Spleen (tissue), 7 donors: ENCODE measurements at regions not wholly inside any gene's neighbourhood (a gene's known extent, or its start where the extent isn't known, plus 50 kb on each side); places are given as distances from the start of the nearest gene placed in this dataset.

ENCODE experiments used
- CTCF ChIP-seq, 11 experiments: fragments of 200-600 bp in 7 of 11; fragments of 450-650 bp in 4 of 11; sonication (generic) in 4 of 11; IDR thresholded peaks in 8 of 11; conservative IDR thresholded peaks in 3 of 11; 1 replicate in 7 of 11; 2 replicates in 4 of 11; pipeline versions ENCODE4 v1.4.0 to v1.8.0; 2016 to 2021; ENCODE audit warnings: antibody characterized with exemption in 11 of 11, inconsistent platforms in 4 of 11, mild to moderate bottlenecking in 1 of 11
- POLR2A ChIP-seq, 3 donors: fragments of 450-650 bp; IDR thresholded peaks; one replicate each; pipeline ENCODE4 v1.5.1; 2017; ENCODE audit warnings: antibody characterized with exemption in 3 of 3, mild to moderate bottlenecking in 1 of 3
- donor health status: DM: no; HTN: no; CAD: no; lungs with moderate emphysema.
- donor health status: DM: no; HTN: no; CAD: no.
- donor health status: DM: no; HTN: no; CAD: no.

DNA sequence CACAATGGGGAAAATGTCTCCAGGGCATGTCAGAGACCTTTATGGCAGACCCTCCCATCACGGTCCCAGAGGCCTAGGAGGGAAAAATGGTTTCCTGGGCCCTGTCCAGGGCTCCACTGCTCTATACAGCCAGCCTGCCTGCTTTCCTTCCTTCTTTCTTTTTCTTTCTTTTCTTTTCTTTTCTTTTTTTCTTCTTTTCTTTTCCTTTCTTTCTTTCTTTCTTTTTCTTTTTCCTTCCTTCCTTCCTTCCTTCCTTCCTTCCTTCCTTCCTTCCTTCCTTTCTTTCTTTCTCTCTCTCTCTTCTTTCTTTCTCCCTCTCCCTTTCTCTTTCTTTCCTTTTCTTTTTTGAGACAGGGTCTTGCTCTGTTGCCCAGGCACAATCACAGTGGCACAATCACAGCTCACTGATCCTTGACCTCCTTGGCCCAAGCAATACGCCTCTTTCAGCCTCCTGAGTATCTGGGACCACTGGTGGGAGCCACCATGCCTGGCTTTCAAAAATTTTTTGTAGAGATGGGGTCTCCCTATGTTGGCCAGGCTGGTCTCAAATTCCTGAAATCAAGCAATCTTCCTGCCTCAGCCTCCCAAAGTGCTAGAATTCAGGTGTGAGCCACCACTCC is 106.9 kb downstream of the BACH1 start:
- TF ChIP-seq POLR2A (IDR thresholded peaks at IDR 0.05), result no peak
- no peak for TF ChIP-seq CTCF (IDR thresholded peaks at IDR 0.05 in 8 of 11, conservative IDR thresholded peaks at IDR 0.05 in 3 of 11)
